Natural killer cell (primary cell): ENCODE measurements at regions not wholly inside any gene's neighbourhood (a gene's known extent, or its start where the extent isn't known, plus 50 kb on each side); places are given as distances from the start of the nearest gene placed in this dataset.

Experiments used
- ATAC-seq, 3 donors: fragments of 150-1000 bp in 2 of 3; fragments of 200-7000 bp in 1 of 3; cut with Tn5 transposase; 1 replicate in 1 of 3; 2 replicates in 2 of 3; pipeline ENCODE4 v1.10.0; 2021; ENCODE audit warnings: mild to moderate bottlenecking in 2 of 3, moderate library complexity in 2 of 3
- DNase-seq, 2 donors: peaks; one replicate each; pipeline versions ENCODE4 v3.0.0 to v3.0.0-alpha.2; 2013 to 2021; ENCODE audit warnings: mixed read lengths in 1 of 2
- H3K27ac ChIP-seq: one replicate; pipeline ENCODE4 v1.5.1; 2013; ENCODE audit warnings: mild to moderate bottlenecking, low read length
- H3K27me3 ChIP-seq: one replicate; pipeline ENCODE4 v1.6.1; 2013; ENCODE audit warnings: low read length; ENCODE audit not compliant: control insufficient read depth, insufficient read depth
- H3K36me3 ChIP-seq: one replicate; pipeline ENCODE4 v1.6.1; 2013; ENCODE audit warnings: low read length; ENCODE audit not compliant: control insufficient read depth, insufficient read depth
- H3K4me1 ChIP-seq: one replicate; pipeline ENCODE4 v1.6.1; 2013; ENCODE audit warnings: low read length; ENCODE audit not compliant: control insufficient read depth, insufficient read depth
- H3K4me3 ChIP-seq: one replicate; pipeline ENCODE4 v1.5.1; 2013; ENCODE audit warnings: low read length
- H3K9me3 ChIP-seq: one replicate; pipeline ENCODE4 v1.6.1; 2013; ENCODE audit warnings: low read length; ENCODE audit not compliant: control insufficient read depth, insufficient read depth
- H3K27ac Mint-ChIP-seq, 2 donors: one replicate each; pipeline ENCODE4 v1.8.0; 2022; ENCODE audit warnings: mild to moderate bottlenecking in 2 of 2, mixed read lengths in 2 of 2, moderate library complexity in 1 of 2
- H3K27me3 Mint-ChIP-seq, 2 donors: one replicate each; pipeline ENCODE4 v1.8.0; 2022; ENCODE audit warnings: low read depth in 2 of 2, mixed read lengths in 2 of 2
- H3K36me3 Mint-ChIP-seq: one replicate; pipeline ENCODE4 v1.8.0; 2022; ENCODE audit warnings: mixed read lengths
- H3K4me1 Mint-ChIP-seq, 2 donors: one replicate each; pipeline ENCODE4 v1.8.0; 2022; ENCODE audit warnings: mixed read lengths in 2 of 2
- H3K4me3 Mint-ChIP-seq: one replicate; pipeline ENCODE4 v1.8.0; 2022; ENCODE audit warnings: mild to moderate bottlenecking, moderate library complexity, mixed read lengths
- H3K9me3 Mint-ChIP-seq, 2 donors: one replicate each; pipeline ENCODE4 v1.8.0; 2022; ENCODE audit warnings: mixed read lengths in 2 of 2
- WGBS: methylation state at CpG from one replicate; pipeline ENCODE4 v1.1.7; 2013; ENCODE audit warnings: missing lambda C conversion rate; ENCODE audit not compliant: insufficient coverage; 5-methylcytosine and 5-hydroxymethylcytosine counted together
- intact Hi-C: fragments of 100-400 bp; cut with micrococcal nuclease; formaldehyde crosslinking; loops from one replicate; pipeline ENCODE4 v1.14.2; 2022
- TF ChIP-seq, protein P1 (sequence below): fragments of 200-600 bp; IDR thresholded peaks from one replicate; pipeline ENCODE4 v1.8.0; 2022; ENCODE audit warnings: antibody characterized with exemption

GRCh38 chr2:7681881-7682461 lies 764.8 kb downstream of the RNF144A start:
- H3K27me3 Mint-ChIP-seq, result no peaks in the 10 kb centered on the region
- peaks cover 0 to 5% of the 10 kb centered on the region in 2 donors for H3K4me1 Mint-ChIP-seq
- no peak for DNase-seq
- H3K27me3 ChIP-seq, result no peaks in the 10 kb centered on the region
- WGBS, result 98% methylated on average over 3 of the region's 3 CpGs
- no peaks in the 10 kb centered on the region for H3K36me3 Mint-ChIP-seq
- H3K4me3 ChIP-seq, result no peak overlapping the region
- peaks cover 0 to 2% of the 10 kb centered on the region in 2 donors for H3K9me3 Mint-ChIP-seq
- ATAC-seq, result no peak
- TF ChIP-seq, protein P1, sequence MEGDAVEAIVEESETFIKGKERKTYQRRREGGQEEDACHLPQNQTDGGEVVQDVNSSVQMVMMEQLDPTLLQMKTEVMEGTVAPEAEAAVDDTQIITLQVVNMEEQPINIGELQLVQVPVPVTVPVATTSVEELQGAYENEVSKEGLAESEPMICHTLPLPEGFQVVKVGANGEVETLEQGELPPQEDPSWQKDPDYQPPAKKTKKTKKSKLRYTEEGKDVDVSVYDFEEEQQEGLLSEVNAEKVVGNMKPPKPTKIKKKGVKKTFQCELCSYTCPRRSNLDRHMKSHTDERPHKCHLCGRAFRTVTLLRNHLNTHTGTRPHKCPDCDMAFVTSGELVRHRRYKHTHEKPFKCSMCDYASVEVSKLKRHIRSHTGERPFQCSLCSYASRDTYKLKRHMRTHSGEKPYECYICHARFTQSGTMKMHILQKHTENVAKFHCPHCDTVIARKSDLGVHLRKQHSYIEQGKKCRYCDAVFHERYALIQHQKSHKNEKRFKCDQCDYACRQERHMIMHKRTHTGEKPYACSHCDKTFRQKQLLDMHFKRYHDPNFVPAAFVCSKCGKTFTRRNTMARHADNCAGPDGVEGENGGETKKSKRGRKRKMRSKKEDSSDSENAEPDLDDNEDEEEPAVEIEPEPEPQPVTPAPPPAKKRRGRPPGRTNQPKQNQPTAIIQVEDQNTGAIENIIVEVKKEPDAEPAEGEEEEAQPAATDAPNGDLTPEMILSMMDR, result no peak
- no peaks in the 10 kb centered on the region for H3K9me3 ChIP-seq
- H3K4me3 Mint-ChIP-seq, result no peak overlapping the region
- no peaks in the 10 kb centered on the region for H3K36me3 ChIP-seq
- no peaks in the 10 kb centered on the region for H3K4me1 ChIP-seq
- intact Hi-C loops, result no loop called here
- H3K27ac Mint-ChIP-seq, result no peak overlapping the region
- no peak overlapping the region for H3K27ac ChIP-seq

GRCh38 chr2:7683196-7683595 lies 766.0 kb downstream of the RNF144A start:
- Mint-ChIP-seq H3K4me1 (peaks cover 4 to 5% of the 10 kb centered on the region in 2 donors), H3K4me3 (no peak overlapping the region), H3K9me3 (peaks cover 0 to 2% of the 10 kb centered on the region in 2 donors), H3K27me3 (no peaks in the 10 kb centered on the region), H3K36me3 (no peaks in the 10 kb centered on the region), H3K27ac (no peak overlapping the region)
- WGBS, result 68% methylated on average over 8 of the region's 8 CpGs
- no peak for ATAC-seq
- no peaks in the 10 kb centered on the region for H3K36me3 ChIP-seq
- TF ChIP-seq, protein P1, result no peak
- no peak for DNase-seq
- H3K27me3 ChIP-seq, result no peaks in the 10 kb centered on the region
- H3K4me3 ChIP-seq, result no peak overlapping the region
- no peaks in the 10 kb centered on the region for H3K9me3 ChIP-seq
- no peak overlapping the region for H3K27ac ChIP-seq
- no peaks in the 10 kb centered on the region for H3K4me1 ChIP-seq
- intact Hi-C loops, result no loop called here

- Mint-ChIP-seq H3K27ac (no peak overlapping the region), H3K4me1 (peaks cover 4 to 5% of the 10 kb centered on the region in 2 donors), H3K9me3 (peaks cover 0 to 2% of the 10 kb centered on the region in 2 donors), H3K36me3 (no peaks in the 10 kb centered on the region), H3K27me3 (no peaks in the 10 kb centered on the region), H3K4me3 (no peak overlapping the region)
- Histone ChIP-seq H3K36me3 (no peaks in the 10 kb centered on the region), H3K27me3 (no peaks in the 10 kb centered on the region), H3K4me1 (no peaks in the 10 kb centered on the region), H3K9me3 (no peaks in the 10 kb centered on the region), H3K27ac (no peak overlapping the region), H3K4me3 (no peak overlapping the region)
- WGBS, result 96% methylated on average over 6 of the region's 6 CpGs
- intact Hi-C loops, result no loop called here
- TF ChIP-seq, protein P1, result no peak
- DNase-seq, result no peak
- ATAC-seq, result no peak
Measured at GRCh38 chr2:7683708-7684107, 766.5 kb downstream of the RNF144A start.
